ENCODE measurements at regions not wholly inside any gene's neighbourhood (a gene's known extent, or its start where the extent isn't known, plus 50 kb on each side); places are given as distances from the start of the nearest gene placed in this dataset.

- Mint-ChIP-seq H3K36me3 (ENCODE audit: low read depth) (no peaks in the 10 kb centered on the region), H3K27me3 (no peaks in the 10 kb centered on the region), H3K4me3 (no peak overlapping the region), H3K27ac (no peak overlapping the region), H3K4me1 (ENCODE audit: low read depth) (no peaks in the 10 kb centered on the region), H3K9me3 (no peaks in the 10 kb centered on the region)
- H3K4me1 ChIP-seq (ENCODE audit: insufficient read depth, low read length): no peaks in the 10 kb centered on the region
- no peak for ATAC-seq (ENCODE audit: poor library complexity)
- H3K27ac ChIP-seq (ENCODE audit: low read depth in 1 of 2, low read length in 2 of 2): no peak overlapping the region
- CTCF ChIA-PET: no interaction called here
- no peak for DNase-seq
- POLR2A ChIA-PET: no interaction called here
- TF ChIP-seq CTCF (IDR thresholded peaks at IDR 0.05): no peak
- no peaks in the 10 kb centered on the region for H3K9me3 ChIP-seq (ENCODE audit: control insufficient read depth in 1 of 2, insufficient read depth in 1 of 2, low read length in 2 of 2)
- no peaks in the 10 kb centered on the region for H3K27me3 ChIP-seq (ENCODE audit: control insufficient read depth in 1 of 2, insufficient read depth in 2 of 2, low read length in 2 of 2)
- H3K36me3 ChIP-seq (ENCODE audit: insufficient read depth, low read length): no peaks in the 10 kb centered on the region
- H3K4me3 ChIP-seq (ENCODE audit: low read length): no peak overlapping the region
- intact Hi-C loops (cut with DNase I, micrococcal nuclease): no loop called here
Measured at GRCh38 chr4:37124800-37125199, 119.7 kb upstream of the NWD2 start.

GRCh38 chr4:37126051-37126450, 118.5 kb upstream of the NWD2 start:
- no peaks in the 10 kb centered on the region for H3K9me3 Mint-ChIP-seq
- no peak for TF ChIP-seq CTCF (IDR thresholded peaks at IDR 0.05)

GRCh38 chr4:37130465-37130864, 114.1 kb upstream of the NWD2 start:
- Histone ChIP-seq H3K27me3 (ENCODE audit: control insufficient read depth in 1 of 2, insufficient read depth in 2 of 2, low read length in 2 of 2) (no peaks in the 10 kb centered on the region), H3K27ac (ENCODE audit: low read depth in 1 of 2, low read length in 2 of 2) (no peak overlapping the region), H3K36me3 (ENCODE audit: insufficient read depth, low read length) (no peaks in the 10 kb centered on the region), H3K9me3 (ENCODE audit: control insufficient read depth in 1 of 2, insufficient read depth in 1 of 2, low read length in 2 of 2) (no peaks in the 10 kb centered on the region), H3K4me1 (ENCODE audit: insufficient read depth, low read length) (no peaks in the 10 kb centered on the region), H3K4me3 (ENCODE audit: low read length) (no peak overlapping the region)
- Mint-ChIP-seq H3K4me3 (no peak overlapping the region), H3K9me3 (no peaks in the 10 kb centered on the region), H3K4me1 (ENCODE audit: low read depth) (no peaks in the 10 kb centered on the region), H3K27me3 (no peaks in the 10 kb centered on the region), H3K36me3 (ENCODE audit: low read depth) (no peaks in the 10 kb centered on the region), H3K27ac (no peak overlapping the region)
- ChIA-PET POLR2A (no interaction called here), CTCF (no interaction called here)
- intact Hi-C loops (cut with DNase I, micrococcal nuclease): no loop called here
- no peak for DNase-seq
- ATAC-seq (ENCODE audit: poor library complexity): no peak
- TF ChIP-seq CTCF (IDR thresholded peaks at IDR 0.05): no peak

More at GRCh38 chr4:37126051-37126450, 118.5 kb upstream of the NWD2 start:
- Mint-ChIP-seq H3K27ac (no peak overlapping the region), H3K4me1 (ENCODE audit: low read depth) (no peaks in the 10 kb centered on the region), H3K4me3 (no peak overlapping the region), H3K36me3 (ENCODE audit: low read depth) (no peaks in the 10 kb centered on the region), H3K27me3 (no peaks in the 10 kb centered on the region)
- no peaks in the 10 kb centered on the region for H3K27me3 ChIP-seq (ENCODE audit: control insufficient read depth in 1 of 2, insufficient read depth in 2 of 2, low read length in 2 of 2)
- DNase-seq (no peak), ATAC-seq (ENCODE audit: poor library complexity) (no peak)
- no peak overlapping the region for H3K4me3 ChIP-seq (ENCODE audit: low read length)
- intact Hi-C loops (cut with DNase I, micrococcal nuclease): no loop called here
- ChIA-PET POLR2A (no interaction called here), CTCF (no interaction called here)
- no peaks in the 10 kb centered on the region for H3K36me3 ChIP-seq (ENCODE audit: insufficient read depth, low read length)
- no peak overlapping the region for H3K27ac ChIP-seq (ENCODE audit: low read depth in 1 of 2, low read length in 2 of 2)
- H3K4me1 ChIP-seq (ENCODE audit: insufficient read depth, low read length): no peaks in the 10 kb centered on the region
- no peaks in the 10 kb centered on the region for H3K9me3 ChIP-seq (ENCODE audit: control insufficient read depth in 1 of 2, insufficient read depth in 1 of 2, low read length in 2 of 2)

Measured in CD4-positive, alpha-beta T cell (primary cell).